Frontal cortex (tissue), 3 donors: ENCODE measurements at regions not wholly inside any gene's neighbourhood (a gene's known extent, or its start where the extent isn't known, plus 50 kb on each side); places are given as distances from the start of the nearest gene placed in this dataset.
"Not testable (repeated sequence)": the region's sequence is repeated elsewhere in the genome, so short reads cannot be mapped to it uniquely, and the experiment has no call there.

Experiments used
- DNase-seq, 2 donors: peaks; one replicate each; pipeline ENCODE4 v3.0.0; 2012; ENCODE audit warnings: low spot score in 2 of 2
- FAIRE-seq: peaks from 2 replicates; lab custom pipeline; 2012; peaks lifted over from hg19 to GRCh38; lab: Jason Lieb, UNC
- donor health status: control.
- donor health status: control.
- donor health status: control.

- no peak for FAIRE-seq
- no peak for DNase-seq
Observed at GRCh38 chr4:34486461-34487363, 1757.6 kb downstream of the ARAP2 start.

- FAIRE-seq (no peak), DNase-seq (no peak)
Observed at GRCh38 chr4:34492414-34492813, 1751.9 kb downstream of the ARAP2 start.

GRCh38 chr4:34502086-34502485 is 1742.2 kb downstream of the ARAP2 start:
- FAIRE-seq (no peak), DNase-seq (no peak)

- FAIRE-seq, DNase-seq: not testable (repeated sequence)
Observed at GRCh38 chr4:34504731-34505130, 1739.6 kb downstream of the ARAP2 start.

GRCh38 chr4:34506511-34507092 is 1737.7 kb downstream of the ARAP2 start:
- FAIRE-seq, DNase-seq: not testable (repeated sequence)

GRCh38 chr4:34512616-34513015 is 1731.7 kb downstream of the ARAP2 start:
- no peak for FAIRE-seq

GRCh38 chr4:34516524-34516923 is 1727.8 kb downstream of the ARAP2 start:
- FAIRE-seq (no peak), DNase-seq (no peak)

More at GRCh38 chr4:34512616-34513015, 1731.7 kb downstream of the ARAP2 start:
- DNase-seq: no peak

GRCh38 chr4:34534916-34535315 is 1709.4 kb downstream of the ARAP2 start:
- no peak for FAIRE-seq
- DNase-seq: no peak

GRCh38 chr4:34566091-34566490 is 1678.2 kb downstream of the ARAP2 start:
- FAIRE-seq (no peak), DNase-seq (no peak)

- FAIRE-seq (no peak), DNase-seq (no peak)
Observed at GRCh38 chr4:34572026-34572425, 1672.3 kb downstream of the ARAP2 start.

GRCh38 chr4:34615315-34615714 is 1629.0 kb downstream of the ARAP2 start:
- FAIRE-seq (no peak), DNase-seq (no peak)

- no peak for FAIRE-seq
Observed at GRCh38 chr4:34619531-34620162, 1624.7 kb downstream of the ARAP2 start.

GRCh38 chr4:34628471-34628870 is 1615.8 kb downstream of the ARAP2 start:
- FAIRE-seq: no peak
- DNase-seq: no peak

More at GRCh38 chr4:34619531-34620162, 1624.7 kb downstream of the ARAP2 start:
- DNase-seq: no peak

GRCh38 chr4:34629451-34629850 is 1614.9 kb downstream of the ARAP2 start:
- DNase-seq: no peak
- FAIRE-seq: no peak

- FAIRE-seq (no peak), DNase-seq (no peak)
Observed at GRCh38 chr4:34633241-34633640, 1611.1 kb downstream of the ARAP2 start.

- DNase-seq: no peak
- FAIRE-seq: no peak
Observed at GRCh38 chr4:34636623-34637022, 1607.7 kb downstream of the ARAP2 start.

GRCh38 chr4:34643476-34643875 is 1600.8 kb downstream of the ARAP2 start:
- DNase-seq: no peak
- FAIRE-seq: no peak

- DNase-seq (no peak), FAIRE-seq (no peak)
Observed at GRCh38 chr4:34644579-34645115, 1599.7 kb downstream of the ARAP2 start.

GRCh38 chr4:34649716-34650115 is 1594.6 kb downstream of the ARAP2 start:
- FAIRE-seq: no peak
- DNase-seq: no peak

- FAIRE-seq: no peak
Observed at GRCh38 chr4:34664051-34664450, 1580.3 kb downstream of the ARAP2 start.

GRCh38 chr4:34676400-34676799 is 1567.9 kb downstream of the ARAP2 start:
- no peak for DNase-seq
- FAIRE-seq: no peak

More at GRCh38 chr4:34664051-34664450, 1580.3 kb downstream of the ARAP2 start:
- DNase-seq: no peak
